HG03103 (cell line): ENCODE measurements at regions not wholly inside any gene's neighbourhood (a gene's known extent, or its start where the extent isn't known, plus 50 kb on each side); places are given as distances from the start of the nearest gene placed in this dataset.
"Not testable (repeated sequence)": the region's sequence is repeated elsewhere in the genome, so short reads cannot be mapped to it uniquely, and the experiment has no call there.

Experiments
- ATAC-seq: cut with Tn5 transposase; IDR thresholded peaks from one replicate; pipeline ENCODE4 v1.9.1; 2021; ENCODE audit warnings: low read depth; ENCODE audit not compliant: unreplicated experiment

- no peak for ATAC-seq
Measured at GRCh38 chr21:15197696-15198095, 132.9 kb upstream of the NRIP1 start.

GRCh38 chr21:15199414-15200383 lies 134.9 kb upstream of the NRIP1 start:
- ATAC-seq: no peak

- ATAC-seq: no peak
Measured at GRCh38 chr21:15203740-15204139, 138.9 kb upstream of the NRIP1 start.

- ATAC-seq: no peak
Measured at GRCh38 chr21:15204140-15204969, 139.6 kb upstream of the NRIP1 start.

GRCh38 chr21:15204970-15205286 lies 140.1 kb upstream of the NRIP1 start:
- ATAC-seq: no peak

- ATAC-seq: peak; percentile 92
Measured at GRCh38 chr21:15206514-15206913, 141.7 kb upstream of the NRIP1 start.

- ATAC-seq: no peak
Measured at GRCh38 chr21:15207231-15207630, 142.4 kb upstream of the NRIP1 start.

- ATAC-seq: no peak
Measured at GRCh38 chr21:15207635-15208370, 143.0 kb upstream of the NRIP1 start.

- no peak for ATAC-seq
Measured at GRCh38 chr21:15208786-15209185, 144.0 kb upstream of the NRIP1 start.

- no peak for ATAC-seq
Measured at GRCh38 chr21:15209224-15209623, 144.4 kb upstream of the NRIP1 start.

- ATAC-seq: no peak
Measured at GRCh38 chr21:15210235-15210678, 145.5 kb upstream of the NRIP1 start.

GRCh38 chr21:15211491-15212133 lies 146.8 kb upstream of the NRIP1 start:
- no peak for ATAC-seq

GRCh38 chr21:15212206-15212605 lies 147.4 kb upstream of the NRIP1 start:
- peak; percentile 83 for ATAC-seq

GRCh38 chr21:15218476-15218875 lies 153.7 kb upstream of the NRIP1 start:
- not testable (repeated sequence) for ATAC-seq

GRCh38 chr21:15219039-15219438 lies 154.2 kb upstream of the NRIP1 start:
- ATAC-seq: no peak

GRCh38 chr21:15219894-15220293 lies 155.1 kb upstream of the NRIP1 start:
- ATAC-seq: no peak

- ATAC-seq: peak; percentile 51
Measured at GRCh38 chr21:15221799-15222386, 157.1 kb upstream of the NRIP1 start.

GRCh38 chr21:15222707-15223106 lies 157.9 kb upstream of the NRIP1 start:
- no peak for ATAC-seq

- ATAC-seq: no peak
Measured at GRCh38 chr21:15224346-15225086, 159.7 kb upstream of the NRIP1 start.
